HG03159 (cell line): ENCODE measurements at regions not wholly inside any gene's neighbourhood (a gene's known extent, or its start where the extent isn't known, plus 50 kb on each side); places are given as distances from the start of the nearest gene placed in this dataset.

Source experiments
- ATAC-seq: cut with Tn5 transposase; IDR thresholded peaks from one replicate; pipeline ENCODE4 v1.9.1; 2021; ENCODE audit warnings: mild to moderate bottlenecking, moderate library complexity; ENCODE audit not compliant: unreplicated experiment

DNA sequence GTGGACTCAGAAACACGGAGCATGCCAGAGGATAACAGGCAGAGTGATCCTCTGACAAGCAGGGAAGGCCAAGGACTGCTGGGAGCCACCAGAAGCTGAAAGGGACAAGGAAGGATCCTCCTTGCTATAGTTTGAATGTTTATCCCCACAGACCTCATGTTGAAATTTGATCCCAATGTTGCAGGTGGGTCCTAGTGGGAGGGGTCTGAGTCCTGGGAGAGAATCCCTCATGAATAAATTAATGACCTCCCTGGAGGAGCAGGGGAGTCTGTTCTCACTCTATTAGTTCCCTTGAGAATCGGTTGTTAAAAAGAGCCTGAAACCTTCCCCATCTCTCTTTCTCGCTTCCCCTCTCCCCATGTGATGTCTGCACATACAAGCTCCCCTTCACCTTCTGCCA lies 124.4 kb downstream of the FBXO15 start:
- ATAC-seq = no peak

DNA sequence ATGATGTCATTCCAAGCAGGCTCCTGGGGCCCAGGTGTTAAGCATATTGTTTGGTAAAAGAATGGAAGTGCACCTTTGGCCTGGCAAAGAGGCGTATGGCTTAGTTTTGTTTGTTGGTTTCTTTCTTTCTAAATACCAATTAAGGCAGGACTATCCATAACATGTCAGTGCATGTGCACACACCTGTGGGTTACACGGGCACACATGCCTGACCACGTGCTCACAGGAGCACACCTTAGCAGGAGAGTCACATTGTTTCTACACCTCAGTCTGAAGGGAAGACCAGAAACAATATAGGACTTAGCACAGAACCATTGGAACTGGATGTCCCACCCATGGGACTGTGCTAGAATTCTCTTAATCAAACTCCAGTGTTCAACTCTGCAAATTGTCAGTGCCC lies 127.8 kb downstream of the FBXO15 start:
- ATAC-seq = no peak

DNA sequence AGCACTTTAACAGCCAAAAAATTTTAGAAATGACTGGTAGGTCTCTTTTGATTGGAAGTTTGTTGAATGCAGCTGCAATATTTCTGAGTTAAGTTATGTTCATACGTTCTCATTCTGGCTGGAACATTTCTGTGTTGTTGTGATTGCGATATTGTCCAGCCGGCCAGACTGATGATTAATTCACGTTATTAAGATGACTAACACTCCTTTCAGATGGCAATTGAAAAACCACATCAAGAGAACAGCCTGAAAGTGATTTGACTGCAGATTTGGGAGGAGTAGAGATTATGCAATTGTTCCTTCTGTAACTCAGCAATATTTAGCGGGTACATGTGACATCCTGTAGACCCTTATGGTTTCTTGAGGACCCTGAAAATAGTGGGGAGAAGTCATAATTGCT lies 133.7 kb downstream of the FBXO15 start:
- ATAC-seq = no peak

DNA sequence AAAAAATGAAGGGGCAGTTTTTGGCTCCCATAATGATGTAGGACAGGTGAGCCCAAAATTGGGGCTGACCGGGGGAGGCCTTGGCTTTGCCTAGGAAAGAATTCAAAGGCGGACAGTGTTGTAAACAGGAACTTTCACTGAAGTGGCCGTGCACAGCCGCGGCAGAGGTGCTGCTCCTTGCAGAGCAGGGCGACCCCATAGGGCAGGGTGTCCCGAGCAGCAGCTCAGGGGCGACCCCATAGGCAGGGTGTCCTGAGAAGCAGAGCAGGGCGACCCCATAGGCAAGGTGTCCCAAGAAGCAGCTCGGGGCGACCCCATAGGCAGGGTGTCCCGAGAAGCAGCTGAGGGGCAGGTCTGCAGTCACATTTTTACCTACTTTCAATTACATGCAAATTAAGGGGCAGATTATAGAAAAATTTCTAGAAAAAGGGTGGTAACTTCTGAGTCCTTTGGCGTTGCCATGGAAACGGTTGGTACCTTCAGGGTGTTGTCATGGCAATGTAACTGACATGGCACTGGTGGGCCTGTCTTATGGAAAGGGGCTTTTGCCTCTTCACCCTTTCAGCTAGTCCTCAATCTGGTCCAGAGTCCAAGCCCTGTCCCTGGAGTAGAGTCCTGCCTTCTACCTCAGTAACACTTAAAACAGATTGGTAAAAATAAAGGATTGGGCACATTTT lies 134.5 kb downstream of the FBXO15 start:
- ATAC-seq = no peak

DNA sequence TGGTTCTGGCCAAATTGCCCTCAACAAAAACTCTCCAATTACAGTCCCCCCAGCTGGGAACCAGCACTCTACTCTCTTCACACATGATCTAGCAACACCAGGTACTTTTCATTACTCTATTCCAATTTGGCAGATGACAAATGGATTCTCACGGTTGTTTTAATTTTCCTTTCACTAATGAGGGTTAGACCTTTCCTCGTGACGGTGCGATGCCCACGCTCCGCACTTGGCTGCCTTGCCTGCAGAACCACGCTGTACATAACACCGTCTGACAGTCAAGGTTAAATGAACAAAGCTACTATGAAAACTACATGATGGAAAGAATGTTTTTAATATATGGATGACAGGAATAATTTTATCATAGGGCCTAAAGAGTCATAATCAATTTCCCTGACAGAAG lies 141.5 kb downstream of the FBXO15 start:
- no peak for ATAC-seq

DNA sequence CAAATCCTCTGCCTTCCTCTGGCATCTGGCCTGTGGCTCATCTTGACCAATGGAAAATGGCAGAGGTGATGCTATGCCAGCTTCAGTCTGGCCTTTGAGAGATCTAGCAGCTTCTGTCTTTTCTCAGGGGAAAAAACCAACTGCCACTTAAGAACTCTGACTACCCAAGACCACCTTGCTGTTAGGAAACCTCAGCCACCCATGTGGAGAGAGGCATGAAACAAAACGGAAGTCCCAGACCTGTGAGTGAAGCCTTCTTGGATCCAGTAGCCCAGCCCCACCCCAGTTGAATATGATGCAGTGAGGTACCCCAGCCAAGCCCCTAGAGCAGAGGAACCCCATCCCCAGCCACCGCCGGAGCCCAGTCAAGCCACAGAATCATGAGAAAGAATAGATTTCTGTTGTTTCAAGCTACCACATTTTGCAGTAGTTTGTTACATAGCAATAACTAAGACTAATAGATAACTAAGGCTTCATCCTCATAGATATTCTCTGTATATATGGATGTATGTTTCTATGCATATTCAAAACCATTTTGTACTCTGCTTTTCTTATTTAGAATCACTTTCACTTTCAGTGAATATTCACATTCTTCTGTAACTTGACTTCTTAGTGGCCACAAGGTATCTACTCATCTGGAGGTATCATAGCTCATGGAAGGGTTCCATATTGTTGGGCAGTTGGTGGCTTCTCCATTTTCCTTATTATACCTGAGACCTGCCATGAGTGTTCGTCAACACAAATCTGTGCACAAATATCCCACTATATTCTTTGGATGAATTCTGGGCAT lies 142.1 kb downstream of the FBXO15 start:
- ATAC-seq = no peak

DNA sequence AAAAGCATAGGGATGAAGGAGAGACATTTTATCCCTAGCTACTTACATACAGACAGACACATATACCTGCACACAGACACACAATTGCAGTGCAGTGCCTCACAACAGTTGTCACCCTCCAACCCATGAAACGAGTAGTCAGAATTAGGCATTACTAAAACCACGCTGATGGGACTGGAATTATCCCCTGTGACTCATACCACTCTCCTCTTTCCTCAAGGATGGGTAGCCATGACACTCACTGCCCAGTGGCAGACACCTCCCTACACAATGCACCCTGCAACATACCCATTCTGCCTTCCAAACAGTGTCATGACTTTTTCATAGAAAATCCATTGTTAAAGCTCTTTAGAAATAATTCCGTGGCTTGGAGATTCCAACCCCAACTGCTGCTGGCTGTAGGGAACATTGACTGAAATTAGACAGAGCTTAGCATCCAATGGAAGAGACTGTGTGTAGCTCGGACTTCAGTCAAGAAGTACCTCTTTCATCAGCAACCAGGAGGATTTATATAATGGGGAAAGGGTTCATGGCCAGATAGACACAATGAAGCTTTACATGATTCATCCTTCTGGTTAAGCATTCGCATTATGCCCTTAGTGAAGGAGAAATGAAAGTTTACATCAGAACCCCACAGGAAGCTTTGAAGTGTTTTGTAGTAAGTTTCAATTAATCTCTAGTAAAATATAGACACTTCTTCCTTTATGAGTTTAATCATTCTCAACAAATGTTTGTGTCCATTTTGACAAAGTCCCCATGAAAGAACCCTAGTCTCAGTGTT lies 155.2 kb downstream of the FBXO15 start:
- no peak for ATAC-seq

DNA sequence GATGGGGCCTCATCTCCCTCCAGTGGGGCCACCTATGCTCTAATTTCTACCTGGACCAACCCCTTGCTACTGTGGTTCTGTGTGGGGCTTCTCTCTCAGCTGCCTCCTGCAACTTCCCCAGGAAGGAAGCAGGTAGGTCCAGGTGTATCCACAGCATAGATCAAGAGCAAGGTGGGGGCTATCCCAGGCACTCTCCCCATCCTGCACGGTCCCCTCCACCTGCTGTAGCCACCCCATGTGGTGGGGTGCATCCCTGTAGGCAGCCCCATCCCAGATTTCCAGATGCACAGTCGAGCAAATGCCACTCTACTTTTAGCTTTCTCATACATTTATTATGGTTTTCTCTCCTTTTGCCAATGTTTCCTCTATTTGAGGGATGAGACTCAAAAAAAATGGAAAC lies 156.1 kb downstream of the FBXO15 start:
- no peak for ATAC-seq

DNA sequence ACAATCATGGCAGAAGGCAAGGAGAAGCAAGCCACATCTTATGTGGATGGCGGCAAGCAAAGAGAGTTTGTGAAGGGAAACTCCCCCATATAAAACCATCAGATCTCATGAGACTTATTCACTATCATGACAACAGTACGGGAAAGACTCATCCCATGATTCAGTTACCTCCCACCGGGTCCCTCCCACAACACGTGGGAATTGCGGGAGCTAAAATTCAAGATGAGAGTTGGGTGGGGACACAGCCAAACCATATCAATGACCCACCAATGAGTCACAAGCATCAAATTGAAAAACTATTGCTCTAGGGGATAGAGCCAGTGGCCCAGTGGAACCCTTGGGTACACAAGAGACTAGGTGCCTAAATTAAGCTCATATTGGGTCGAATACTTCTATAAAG lies 157.4 kb downstream of the FBXO15 start:
- ATAC-seq = no peak

DNA sequence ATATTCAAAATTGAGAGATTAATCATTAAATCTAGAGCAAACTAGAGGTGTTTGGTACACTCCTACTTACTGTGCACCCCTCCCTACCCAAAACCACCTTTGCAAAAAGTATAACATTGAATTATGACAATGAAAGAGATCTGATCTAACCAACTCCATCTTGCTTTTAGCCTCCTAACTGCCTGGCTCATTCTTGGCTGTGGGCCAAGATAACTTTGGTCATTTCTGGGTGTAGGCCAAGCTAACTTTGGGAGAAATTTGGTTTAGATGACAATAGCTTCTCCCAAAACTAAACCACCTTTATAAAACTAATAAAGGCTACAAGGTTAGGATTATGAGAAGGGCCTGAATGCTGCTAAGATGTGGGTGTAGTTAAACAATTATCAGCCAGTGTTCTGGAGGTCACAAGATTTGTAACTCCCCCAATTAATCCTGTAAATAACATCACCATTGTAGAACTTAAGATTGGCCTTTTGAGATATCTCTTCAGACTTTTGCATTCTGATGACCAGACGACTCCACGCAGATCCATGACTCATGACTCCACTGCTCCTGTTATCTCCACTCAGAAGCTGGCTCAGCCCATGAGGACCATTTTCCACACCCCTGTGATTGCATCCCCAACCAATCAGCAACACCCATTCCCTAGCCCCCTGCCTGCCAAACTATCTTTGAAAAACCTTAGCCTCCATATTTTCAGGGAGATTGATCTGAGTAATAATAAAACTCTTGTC lies 160.2 kb downstream of the FBXO15 start:
- no peak for ATAC-seq

DNA sequence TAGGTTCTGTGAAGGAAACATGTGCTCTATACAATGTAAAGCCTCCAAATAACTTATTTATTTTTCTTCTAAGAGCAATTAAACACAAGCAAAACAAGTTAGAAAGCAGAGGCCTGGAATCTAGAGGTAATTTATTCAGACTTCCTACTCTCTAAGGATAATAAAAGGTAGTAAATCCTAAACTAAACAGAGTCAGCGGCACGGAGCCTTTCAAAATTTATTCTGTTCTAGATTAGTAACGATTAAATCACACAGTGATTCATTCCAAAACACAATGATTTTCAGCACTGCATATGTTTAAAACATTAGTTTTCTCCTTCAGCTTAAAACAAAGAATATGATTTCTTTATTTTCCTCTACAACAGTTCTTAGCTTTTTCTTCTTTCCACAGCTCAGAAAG lies 160.9 kb downstream of the FBXO15 start:
- no peak for ATAC-seq

DNA sequence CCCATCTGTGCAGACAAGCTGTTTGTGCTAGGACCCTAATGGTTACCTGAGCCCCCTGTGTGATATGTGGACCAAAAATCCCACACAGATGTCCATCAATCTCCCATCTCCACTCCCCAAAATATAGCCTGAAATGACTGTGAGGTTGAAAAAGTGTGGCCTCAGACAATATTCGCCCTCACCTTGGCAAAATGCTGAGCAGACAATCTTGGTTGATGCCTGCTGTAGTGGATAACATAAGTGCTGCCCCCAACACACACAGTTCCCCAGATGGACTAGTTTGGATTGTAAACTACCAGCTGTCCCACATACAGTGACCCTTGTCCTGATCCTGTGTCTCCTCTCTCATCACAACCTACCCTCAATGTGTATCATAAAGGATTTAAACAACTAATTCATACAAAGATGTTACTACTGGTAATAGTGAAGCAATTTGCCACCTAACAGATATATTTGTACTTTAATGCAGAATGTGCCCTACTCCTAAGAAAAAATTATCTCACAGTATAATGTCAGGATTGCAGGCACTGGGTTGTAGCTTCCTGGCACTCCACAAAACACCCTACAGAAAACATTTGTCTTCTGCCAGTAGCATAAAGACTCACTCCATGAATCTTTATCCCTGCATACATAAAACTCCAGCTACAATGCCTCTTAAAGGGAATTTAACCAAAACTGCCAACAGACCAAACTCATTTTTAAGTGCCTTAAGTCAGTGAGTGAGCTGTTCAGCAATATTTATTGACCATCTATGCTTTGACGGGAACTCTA lies 161.6 kb downstream of the FBXO15 start:
- no peak for ATAC-seq

DNA sequence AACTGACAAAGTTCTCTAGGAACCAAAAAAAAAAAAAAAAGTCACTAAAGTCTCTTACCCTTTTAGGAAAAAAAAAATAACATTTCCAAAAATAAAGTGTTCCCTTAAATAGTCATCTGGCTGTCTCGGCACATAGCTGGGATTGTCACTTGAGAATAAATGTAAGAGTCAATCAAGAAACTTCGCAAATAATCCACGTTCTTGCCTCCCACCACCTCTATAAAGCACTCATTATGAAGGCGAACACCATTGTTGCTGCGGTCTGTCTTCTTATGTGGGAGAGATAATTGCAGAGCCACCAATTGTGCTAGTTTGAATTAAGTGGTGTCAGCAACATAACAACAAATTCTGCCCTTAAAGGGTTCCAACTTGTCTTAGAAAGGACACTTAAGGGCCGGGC lies 163.7 kb downstream of the FBXO15 start:
- no peak for ATAC-seq

DNA sequence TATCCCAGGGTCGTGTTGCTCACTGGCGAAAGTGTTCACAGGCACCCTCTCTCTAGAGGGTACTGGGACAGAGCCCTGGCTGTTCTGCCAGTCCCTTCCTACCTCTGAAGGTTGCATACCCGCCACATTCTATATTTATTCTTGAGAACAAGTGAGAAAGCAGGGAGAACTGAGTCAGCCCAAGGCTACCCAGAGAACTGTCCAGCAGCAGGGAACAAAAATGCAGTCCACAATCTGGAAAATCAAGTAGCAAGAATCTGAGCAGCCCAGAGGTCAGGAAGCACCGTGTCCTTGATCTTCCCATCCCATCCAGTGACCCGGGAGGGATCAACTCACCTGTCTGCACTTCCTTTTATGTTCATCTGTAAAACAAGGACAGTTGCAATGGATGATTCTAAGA lies 164.1 kb downstream of the FBXO15 start:
- no peak for ATAC-seq

DNA sequence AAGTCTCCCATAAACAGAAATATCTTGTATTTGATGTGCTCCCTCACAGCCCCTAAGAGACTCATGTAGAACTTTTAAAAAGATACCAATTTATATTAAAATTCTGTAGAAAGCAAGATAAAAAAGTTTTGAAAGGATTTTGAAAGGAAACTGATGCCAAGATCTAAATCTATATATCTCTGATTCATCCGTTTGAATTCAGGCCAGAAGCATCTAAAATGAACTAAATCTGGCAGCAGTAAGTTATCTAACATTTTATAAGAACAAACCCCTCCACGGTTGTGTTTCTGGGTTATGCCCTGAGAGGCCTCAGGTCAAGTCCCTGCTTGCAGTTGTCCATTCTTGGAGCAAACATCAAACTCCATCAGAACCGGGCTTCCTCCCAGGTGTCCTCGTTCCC lies 165.8 kb downstream of the FBXO15 start:
- no peak for ATAC-seq

DNA sequence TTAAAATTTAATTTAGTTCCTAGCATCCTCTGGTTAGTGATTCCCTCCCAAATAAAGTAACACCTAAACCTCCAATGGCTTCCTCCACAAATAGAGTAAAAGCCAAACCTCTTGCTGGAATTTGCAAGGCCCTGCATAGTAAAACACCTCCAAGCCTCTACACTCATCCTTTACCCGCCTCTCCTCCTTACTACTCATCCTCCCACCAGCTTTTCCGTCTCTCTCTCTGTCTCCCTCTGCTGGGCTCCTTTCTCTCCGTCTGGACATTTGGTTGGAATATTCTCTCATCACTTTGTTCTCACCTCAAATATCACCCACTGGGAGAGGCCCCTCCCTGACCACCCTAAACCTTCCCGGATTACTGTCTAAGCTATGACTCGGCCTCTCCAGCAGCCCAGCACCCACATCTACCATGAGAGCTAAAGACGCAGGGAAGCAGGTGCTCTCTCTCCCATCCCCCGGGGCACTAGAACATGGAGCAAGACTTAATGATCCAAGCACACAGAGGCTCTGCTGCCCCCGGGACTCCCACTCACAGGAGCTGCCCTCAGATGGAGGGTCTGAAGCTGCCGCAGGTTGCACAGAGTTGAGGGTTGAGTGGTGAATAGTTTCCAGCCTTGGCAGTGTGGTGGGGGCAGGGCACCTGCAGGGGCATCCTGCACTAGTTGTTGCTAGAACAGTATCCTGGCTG lies 167.2 kb downstream of the FBXO15 start:
- no peak for ATAC-seq

DNA sequence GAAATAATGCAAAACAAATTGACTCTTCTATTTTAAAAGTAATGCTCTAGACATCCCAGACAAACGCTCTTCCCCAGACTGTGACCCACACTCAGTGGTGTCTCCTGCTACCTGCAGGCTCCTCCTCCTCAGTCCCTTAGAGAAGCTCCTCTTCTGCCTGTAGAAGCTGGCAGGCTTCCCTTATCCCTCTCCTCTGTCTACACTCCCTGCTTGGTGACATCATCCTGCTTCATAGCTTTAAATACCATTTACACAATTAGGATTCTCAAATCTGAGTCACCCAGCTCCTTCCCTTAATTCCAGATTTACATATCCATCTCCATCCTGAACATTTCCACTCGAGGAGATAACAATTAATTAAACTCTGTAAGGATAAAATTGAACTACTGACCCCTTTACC lies 167.9 kb downstream of the FBXO15 start:
- no peak for ATAC-seq

DNA sequence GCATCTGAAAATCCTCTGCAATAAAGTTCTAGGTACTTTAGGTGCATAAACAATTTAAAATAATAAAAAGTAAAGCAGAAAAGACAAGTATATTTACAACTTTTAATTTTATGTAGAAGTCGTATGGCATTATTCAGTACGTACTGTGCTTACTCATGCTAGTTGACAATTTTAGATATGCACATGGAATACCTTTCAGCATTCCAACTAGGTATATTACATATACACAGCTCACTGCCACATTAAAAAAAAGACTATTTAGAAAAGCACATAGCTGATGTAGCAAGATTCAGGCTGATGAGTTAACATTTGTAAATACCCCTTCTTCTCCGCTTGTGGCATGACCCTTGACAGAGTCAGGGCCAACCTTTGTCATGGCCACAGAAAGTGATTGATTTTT lies 171.2 kb downstream of the FBXO15 start:
- ATAC-seq = no peak

DNA sequence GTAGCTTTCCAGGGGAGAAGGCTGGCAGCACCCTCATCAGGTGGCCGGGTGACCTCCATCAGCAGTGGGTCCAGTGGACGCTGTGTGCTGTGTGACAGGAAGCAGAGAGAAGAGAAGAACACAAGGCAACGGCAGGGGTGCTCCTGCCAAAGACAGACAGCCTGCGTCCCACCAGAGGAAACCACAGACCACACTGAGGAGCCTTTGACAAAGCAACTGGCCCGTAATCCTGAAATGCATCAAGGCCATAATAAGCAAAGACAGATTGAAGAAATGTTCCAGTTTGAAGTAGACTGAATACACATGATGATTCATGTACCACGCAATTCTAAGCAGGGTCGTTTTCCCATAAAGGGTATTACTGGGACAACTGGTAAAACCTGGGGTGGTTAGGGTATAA lies 172.4 kb downstream of the FBXO15 start:
- no peak for ATAC-seq

DNA sequence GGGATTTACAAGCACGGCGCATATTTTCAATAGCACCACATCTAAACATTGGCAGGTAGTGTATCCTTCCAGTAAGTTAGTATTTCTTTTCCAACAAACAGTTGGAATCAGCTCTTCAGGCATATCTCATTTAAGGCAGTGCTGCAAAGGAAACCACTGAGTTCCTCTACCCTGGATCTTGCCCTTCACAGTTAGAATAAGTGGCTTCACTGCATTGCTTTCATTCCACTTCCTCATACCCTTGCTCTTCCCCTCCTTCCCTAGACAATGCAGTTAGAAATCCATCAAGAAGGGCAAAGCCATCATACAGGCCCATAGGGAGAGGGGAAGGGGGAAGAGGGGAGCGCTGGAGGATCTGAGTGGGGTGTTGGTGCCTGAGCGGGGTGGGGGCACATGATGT lies 173.7 kb downstream of the FBXO15 start:
- no peak for ATAC-seq
